ENCODE measurements at regions not wholly inside any gene's neighbourhood (a gene's known extent, or its start where the extent isn't known, plus 50 kb on each side); places are given as distances from the start of the nearest gene placed in this dataset.

DNA sequence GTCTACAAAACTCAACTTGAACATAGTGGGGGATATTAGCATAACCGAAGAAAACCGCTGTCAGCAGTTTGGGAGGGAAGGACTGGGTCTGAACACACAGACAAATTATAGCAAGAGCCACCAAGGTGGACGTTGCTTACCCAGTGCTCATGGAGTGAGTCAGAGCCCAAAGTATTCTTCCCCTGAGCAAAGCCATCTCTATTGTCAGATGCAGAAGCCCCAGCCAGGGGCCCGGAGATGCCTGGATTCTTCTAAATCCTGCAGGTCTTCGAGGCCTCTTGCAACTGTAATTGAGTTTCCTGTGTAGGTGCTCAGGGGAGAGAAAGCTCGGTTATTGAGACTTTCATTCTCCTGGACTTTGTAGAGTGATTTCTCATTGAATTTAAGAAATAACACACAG lies 384.5 kb downstream of the IRS2 start:
- H3K23ac ChIP-seq (ENCODE audit: insufficient read length, low read depth, low read length), result no peak overlapping the region
- no peak overlapping the region for H3K18ac ChIP-seq (ENCODE audit: insufficient read length, low read depth, low read length)
- no peak overlapping the region for H2BK12ac ChIP-seq (ENCODE audit: insufficient read length, low read depth, low read length)
- H3K9ac ChIP-seq (ENCODE audit: extremely low read depth, insufficient read length, low read length), result no peak overlapping the region
- H3K36me3 Mint-ChIP-seq (ENCODE audit: insufficient read depth in 1 of 3, low read depth in 3 of 3), result peaks cover 3 to 11% (median 5%) of the 10 kb centered on the region in 3 experiments; a peak in 4 of 7 replicates
- H2BK5ac ChIP-seq (ENCODE audit: insufficient read length, low read length), result no peak overlapping the region
- no peak overlapping the region for H4K91ac ChIP-seq (ENCODE audit: insufficient read length, low read depth, low read length)
- H3T11ph ChIP-seq (ENCODE audit: low read length), result no peak overlapping the region
- TF ChIP-seq, protein P1, sequence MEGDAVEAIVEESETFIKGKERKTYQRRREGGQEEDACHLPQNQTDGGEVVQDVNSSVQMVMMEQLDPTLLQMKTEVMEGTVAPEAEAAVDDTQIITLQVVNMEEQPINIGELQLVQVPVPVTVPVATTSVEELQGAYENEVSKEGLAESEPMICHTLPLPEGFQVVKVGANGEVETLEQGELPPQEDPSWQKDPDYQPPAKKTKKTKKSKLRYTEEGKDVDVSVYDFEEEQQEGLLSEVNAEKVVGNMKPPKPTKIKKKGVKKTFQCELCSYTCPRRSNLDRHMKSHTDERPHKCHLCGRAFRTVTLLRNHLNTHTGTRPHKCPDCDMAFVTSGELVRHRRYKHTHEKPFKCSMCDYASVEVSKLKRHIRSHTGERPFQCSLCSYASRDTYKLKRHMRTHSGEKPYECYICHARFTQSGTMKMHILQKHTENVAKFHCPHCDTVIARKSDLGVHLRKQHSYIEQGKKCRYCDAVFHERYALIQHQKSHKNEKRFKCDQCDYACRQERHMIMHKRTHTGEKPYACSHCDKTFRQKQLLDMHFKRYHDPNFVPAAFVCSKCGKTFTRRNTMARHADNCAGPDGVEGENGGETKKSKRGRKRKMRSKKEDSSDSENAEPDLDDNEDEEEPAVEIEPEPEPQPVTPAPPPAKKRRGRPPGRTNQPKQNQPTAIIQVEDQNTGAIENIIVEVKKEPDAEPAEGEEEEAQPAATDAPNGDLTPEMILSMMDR (conservative IDR thresholded peaks at IDR 0.05), result no peak
- no peaks in the 10 kb centered on the region for H4K20me1 ChIP-seq (ENCODE audit: control insufficient read depth, insufficient read depth, insufficient read length)
- no peak overlapping the region for H3K27ac Mint-ChIP-seq
- H2AK5ac ChIP-seq (ENCODE audit: insufficient read length, low read length), result no peak overlapping the region
- no peak overlapping the region for H3K4me3 Mint-ChIP-seq
- no peak overlapping the region for H2BK120ac ChIP-seq (ENCODE audit: low read depth, low read length, poor library complexity, severe bottlenecking)
- no peak overlapping the region for H3K56ac ChIP-seq (ENCODE audit: insufficient read length, low read depth, low read length)
- H4K5ac ChIP-seq (ENCODE audit: insufficient read length, low read depth, low read length), result no peak overlapping the region
- H3K27ac ChIP-seq (ENCODE audit: insufficient read length, low read depth, low read length), result no peak overlapping the region
- H4K8ac ChIP-seq (replicated peaks; ENCODE audit: insufficient read length, low read depth, low read length), result no peak overlapping the region
- H3K4ac ChIP-seq (ENCODE audit: low read depth, low read length), result no peak overlapping the region
- no peaks in the 10 kb centered on the region for H3K23me2 ChIP-seq (ENCODE audit: insufficient read length, low read depth, low read length, poor library complexity, severe bottlenecking)
- H2BK20ac ChIP-seq (ENCODE audit: low read depth, low read length, poor library complexity, severe bottlenecking), result no peak overlapping the region
- H3K14ac ChIP-seq (ENCODE audit: insufficient read depth, low read length), result no peak overlapping the region; the same call in 1 of the 2 replicates
- no peaks in the 10 kb centered on the region for H3K79me1 ChIP-seq (ENCODE audit: insufficient read depth, low read depth, low read length, poor library complexity, severe bottlenecking)
- no peaks in the 10 kb centered on the region for H3K27me3 Mint-ChIP-seq (ENCODE audit: low read depth)
- H3K4me2 ChIP-seq (ENCODE audit: insufficient read depth, insufficient read length, low read length), result no peak overlapping the region
- H3K79me2 ChIP-seq (ENCODE audit: insufficient read depth, low read length), result no peaks in the 10 kb centered on the region
- H3K4me1 ChIP-seq (ENCODE audit: insufficient read depth, low read length), result no peaks in the 10 kb centered on the region
- no CpG with 5 or more reads among the region's 6 CpGs for WGBS (ENCODE audit: extremely low coverage, insufficient read length, low lambda C conversion rate)
- no peaks in the 10 kb centered on the region for H3K9me3 ChIP-seq (ENCODE audit: control insufficient read depth, low read depth, low read length)
- H3K4me1 Mint-ChIP-seq, result peaks cover 12 to 14% of the 10 kb centered on the region in 2 experiments
- no peak overlapping the region for H2AFZ ChIP-seq (ENCODE audit: low read length)
- no peak overlapping the region for H2BK15ac ChIP-seq (ENCODE audit: low read depth, low read length)
- DNase-seq, result no peak
- H3K27me3 ChIP-seq (ENCODE audit: insufficient read depth, low read length), result no peaks in the 10 kb centered on the region
- peaks cover 9 to 14% of the 10 kb centered on the region in 2 experiments for H3K9me3 Mint-ChIP-seq

Measured in H9 (cell line).